ENCODE measurements at regions not wholly inside any gene's neighbourhood (a gene's known extent, or its start where the extent isn't known, plus 50 kb on each side); places are given as distances from the start of the nearest gene placed in this dataset.

GRCh38 chr3:7865611-7866010 lies 636.0 kb upstream of the LMCD1 start:
- no peak overlapping the region for H3K4me3 ChIP-seq (ENCODE audit: low read depth, low read length)
- TF ChIP-seq CTCF (IDR thresholded peaks at IDR 0.05; ENCODE audit: low read depth, low read length), result no peak

GRCh38 chr3:7867587-7867986 lies 634.0 kb upstream of the LMCD1 start:
- TF ChIP-seq CTCF (IDR thresholded peaks at IDR 0.05; ENCODE audit: low read depth, low read length), result no peak
- no peak overlapping the region for H3K4me3 ChIP-seq (ENCODE audit: low read depth, low read length)

- no peak for TF ChIP-seq CTCF (IDR thresholded peaks at IDR 0.05; ENCODE audit: low read depth, low read length)
Measured at GRCh38 chr3:7871003-7871560, 630.5 kb upstream of the LMCD1 start.

GRCh38 chr3:7874116-7874515 lies 627.5 kb upstream of the LMCD1 start:
- TF ChIP-seq CTCF (IDR thresholded peaks at IDR 0.05; ENCODE audit: low read depth, low read length), result no peak
- no peak overlapping the region for H3K4me3 ChIP-seq (ENCODE audit: low read depth, low read length)

More at GRCh38 chr3:7871003-7871560, 630.5 kb upstream of the LMCD1 start:
- no peak overlapping the region for H3K4me3 ChIP-seq (ENCODE audit: low read depth, low read length)

- TF ChIP-seq CTCF (IDR thresholded peaks at IDR 0.05; ENCODE audit: low read depth, low read length), result no peak
- H3K4me3 ChIP-seq (ENCODE audit: low read depth, low read length), result no peak overlapping the region
Measured at GRCh38 chr3:7875925-7876324, 625.7 kb upstream of the LMCD1 start.

- no peak for TF ChIP-seq CTCF (IDR thresholded peaks at IDR 0.05; ENCODE audit: low read depth, low read length)
- no peak overlapping the region for H3K4me3 ChIP-seq (ENCODE audit: low read depth, low read length)
Measured at GRCh38 chr3:7876741-7877297, 624.8 kb upstream of the LMCD1 start.

GRCh38 chr3:7877312-7877711 lies 624.3 kb upstream of the LMCD1 start:
- no peak overlapping the region for H3K4me3 ChIP-seq (ENCODE audit: low read depth, low read length)
- no peak for TF ChIP-seq CTCF (IDR thresholded peaks at IDR 0.05; ENCODE audit: low read depth, low read length)
